GM10248 (cell line): ENCODE measurements at regions not wholly inside any gene's neighbourhood (a gene's known extent, or its start where the extent isn't known, plus 50 kb on each side); places are given as distances from the start of the nearest gene placed in this dataset.
A peak's percentile ranks its signal among the peaks of the same experiment; 100 is the strongest.
"Not testable (repeated sequence)": the region's sequence is repeated elsewhere in the genome, so short reads cannot be mapped to it uniquely, and the experiment has no call there.

ENCODE experiments used
- CTCF ChIA-PET: fragments of 300-600 bp; sonication (Branson Sonifier 250); formaldehyde crosslinking; extraction: SDS; loops from one replicate; lab custom pipeline; 2021; ENCODE audit warnings: antibody characterized with exemption; lab: Yijun Ruan, JAX
- POLR2A ChIA-PET: fragments of 350-650 bp; sonication (Branson Sonifier 250); formaldehyde crosslinking; extraction: SDS; loops from one replicate; lab custom pipeline; 2020; ENCODE audit warnings: antibody characterized with exemption; lab: Yijun Ruan, JAX
- DNase-seq: peaks from one replicate; pipeline ENCODE4 v3.0.0; 2012; ENCODE audit errors: extremely low spot score
- TF ChIP-seq, protein P1 (sequence below): IDR thresholded peaks from 2 replicates; pipeline ENCODE4 v1.5.1; 2012; ENCODE audit warnings: mild to moderate bottlenecking, low read depth; ENCODE audit errors: extremely low read depth, missing control alignments, control extremely low read depth

DNA sequence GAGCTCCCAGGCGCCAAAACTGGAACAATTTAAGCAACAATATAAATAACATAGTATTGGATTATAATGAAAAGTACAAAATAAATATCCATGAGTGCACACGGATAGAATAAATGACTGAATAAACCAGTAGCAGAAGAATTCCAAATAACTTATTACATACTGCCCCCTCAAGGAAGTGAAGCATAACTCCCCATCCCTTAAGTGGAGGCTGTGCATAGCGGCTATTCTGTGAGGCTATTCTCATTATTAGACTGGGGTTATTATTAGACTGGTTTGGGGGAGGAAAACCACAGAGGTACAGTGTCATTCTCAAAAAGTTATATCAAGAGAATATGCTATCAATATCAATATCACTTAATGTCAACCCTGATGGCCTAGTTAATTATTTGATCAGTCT lies 94.4 kb upstream of the SIRPA start:
- TF ChIP-seq, protein P1, sequence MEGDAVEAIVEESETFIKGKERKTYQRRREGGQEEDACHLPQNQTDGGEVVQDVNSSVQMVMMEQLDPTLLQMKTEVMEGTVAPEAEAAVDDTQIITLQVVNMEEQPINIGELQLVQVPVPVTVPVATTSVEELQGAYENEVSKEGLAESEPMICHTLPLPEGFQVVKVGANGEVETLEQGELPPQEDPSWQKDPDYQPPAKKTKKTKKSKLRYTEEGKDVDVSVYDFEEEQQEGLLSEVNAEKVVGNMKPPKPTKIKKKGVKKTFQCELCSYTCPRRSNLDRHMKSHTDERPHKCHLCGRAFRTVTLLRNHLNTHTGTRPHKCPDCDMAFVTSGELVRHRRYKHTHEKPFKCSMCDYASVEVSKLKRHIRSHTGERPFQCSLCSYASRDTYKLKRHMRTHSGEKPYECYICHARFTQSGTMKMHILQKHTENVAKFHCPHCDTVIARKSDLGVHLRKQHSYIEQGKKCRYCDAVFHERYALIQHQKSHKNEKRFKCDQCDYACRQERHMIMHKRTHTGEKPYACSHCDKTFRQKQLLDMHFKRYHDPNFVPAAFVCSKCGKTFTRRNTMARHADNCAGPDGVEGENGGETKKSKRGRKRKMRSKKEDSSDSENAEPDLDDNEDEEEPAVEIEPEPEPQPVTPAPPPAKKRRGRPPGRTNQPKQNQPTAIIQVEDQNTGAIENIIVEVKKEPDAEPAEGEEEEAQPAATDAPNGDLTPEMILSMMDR: peak; percentile 41
- ChIA-PET CTCF (interaction anchor here (0.9 to 1.3 kb wide), 4 partner anchors 9 to 36 kb away, joined by 3 to 4 read pairs (median 4); no protein-coding TSS in a partner anchor), POLR2A (no interaction called here)
- DNase-seq: no peak

DNA sequence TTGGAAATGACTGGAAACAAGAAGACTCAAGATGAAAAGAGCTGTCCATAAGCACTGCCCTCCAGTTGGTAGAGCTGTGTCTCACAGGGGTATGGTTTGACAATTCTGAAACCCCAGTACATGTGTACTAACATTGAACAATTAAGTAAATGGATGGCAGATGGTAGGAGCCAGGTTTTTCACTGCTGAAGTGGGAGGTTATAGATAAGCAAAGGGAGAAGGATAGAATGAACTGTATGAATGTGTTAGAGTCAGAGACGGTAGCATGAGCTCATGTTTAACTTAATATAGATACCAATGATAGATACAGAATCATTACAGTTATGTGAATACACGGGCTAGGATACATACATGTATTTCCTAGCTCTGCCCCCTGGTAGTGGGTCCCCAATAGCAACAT lies 95.0 kb upstream of the SIRPA start:
- ChIA-PET CTCF (interaction anchor here (0.8 to 1.3 kb wide), 5 partner anchors 9 to 35 kb away, joined by 3 to 4 read pairs (median 4); no protein-coding TSS in a partner anchor), POLR2A (no interaction called here)
- no peak for DNase-seq
- TF ChIP-seq, protein P1: no peak

DNA sequence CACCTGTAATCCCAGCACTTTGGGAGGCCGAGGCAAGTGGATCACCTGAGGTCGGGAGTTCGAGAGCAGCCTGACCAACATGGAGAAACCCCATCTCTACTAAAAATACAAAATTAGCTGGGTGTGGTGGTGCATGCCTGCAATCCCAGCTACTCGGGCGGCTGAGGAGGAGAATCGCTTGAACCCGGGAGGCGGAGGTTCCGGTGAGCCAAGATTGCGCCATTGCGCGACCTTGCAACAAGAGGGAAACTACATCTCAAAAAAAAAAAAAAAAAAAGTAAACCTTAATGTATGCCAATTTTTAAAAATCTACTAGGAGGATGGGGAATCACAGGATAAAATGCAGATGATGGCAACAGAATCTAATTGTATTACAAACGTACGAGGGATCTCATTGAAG lies 95.5 kb upstream of the SIRPA start:
- DNase-seq, POLR2A ChIA-PET: not testable (repeated sequence)
- CTCF ChIA-PET: interaction anchor here (0.8 to 1.3 kb wide), 5 partner anchors 10 to 35 kb away, joined by 3 to 4 read pairs (median 4); no protein-coding TSS in a partner anchor

DNA sequence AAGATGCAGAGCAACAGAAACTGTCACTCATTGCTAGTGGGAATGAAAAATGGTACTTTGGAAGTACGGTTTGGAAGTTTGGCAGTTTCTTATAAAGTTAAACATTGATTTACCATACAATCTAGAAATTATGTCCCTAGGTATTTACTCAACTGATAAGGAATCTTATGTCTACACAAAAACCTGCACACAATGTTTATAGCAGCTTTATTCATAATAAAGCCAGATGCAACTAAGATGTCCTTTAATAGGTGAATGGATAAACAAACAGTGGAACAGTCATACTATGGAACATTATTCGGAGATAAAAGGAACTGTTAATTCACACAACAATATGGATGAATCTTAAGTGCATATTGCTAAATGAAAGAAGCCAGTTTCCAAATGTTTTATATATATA lies 96.2 kb upstream of the SIRPA start:
- ChIA-PET CTCF (no interaction called here), POLR2A (no interaction called here)
- no peak for DNase-seq
- TF ChIP-seq, protein P1: no peak

DNA sequence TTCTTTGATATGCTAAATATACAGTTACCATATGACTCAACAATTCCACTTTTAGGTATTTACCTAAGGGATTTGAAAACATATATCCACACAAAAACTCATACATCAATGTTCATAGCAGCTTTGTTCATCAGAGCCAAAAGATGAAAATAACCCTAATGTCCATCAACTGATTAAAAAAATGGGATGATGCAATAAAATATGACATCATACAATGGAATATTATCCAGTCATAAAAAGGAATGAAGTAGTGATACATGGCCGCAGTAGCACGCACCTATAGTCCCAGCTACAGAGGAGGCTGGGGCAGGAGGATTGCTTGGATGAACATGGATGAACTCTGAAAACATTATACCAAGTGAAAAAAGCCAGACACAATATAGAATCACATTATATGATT lies 101.4 kb upstream of the SIRPA start:
- ChIA-PET POLR2A (no interaction called here), CTCF (interaction anchor here (1.0 to 1.9 kb wide), 3 partner anchors 8 to 18 kb away, joined by 3 to 8 read pairs (median 4); no protein-coding TSS in a partner anchor)
- DNase-seq: no peak
- TF ChIP-seq, protein P1: no peak

DNA sequence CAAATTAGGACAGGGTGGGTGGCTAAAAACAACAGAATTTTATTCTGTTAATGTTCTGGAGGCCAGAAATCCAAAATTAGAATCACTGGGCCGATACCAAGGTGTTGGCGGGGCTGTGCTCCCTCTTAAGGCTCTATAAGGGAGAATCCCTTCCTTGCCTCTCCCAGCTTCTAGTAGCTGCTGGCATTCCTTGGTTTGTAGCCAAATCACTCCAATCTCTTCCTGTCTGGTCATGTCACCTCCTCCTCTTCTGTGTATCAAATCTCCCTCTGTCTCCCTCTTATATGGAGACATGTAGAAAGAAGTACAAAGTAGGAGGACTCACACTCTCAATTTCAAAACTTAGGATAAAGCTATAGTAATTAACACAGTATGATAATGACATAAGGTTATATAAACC lies 102.9 kb upstream of the SIRPA start:
- CTCF ChIA-PET: interaction anchor here (1.4 to 3.0 kb wide), 3 partner anchors 10 to 15 kb away, joined by 4 to 22 read pairs (median 5); no protein-coding TSS in a partner anchor
- TF ChIP-seq, protein P1: no peak
- POLR2A ChIA-PET: no interaction called here
- DNase-seq: no peak

DNA sequence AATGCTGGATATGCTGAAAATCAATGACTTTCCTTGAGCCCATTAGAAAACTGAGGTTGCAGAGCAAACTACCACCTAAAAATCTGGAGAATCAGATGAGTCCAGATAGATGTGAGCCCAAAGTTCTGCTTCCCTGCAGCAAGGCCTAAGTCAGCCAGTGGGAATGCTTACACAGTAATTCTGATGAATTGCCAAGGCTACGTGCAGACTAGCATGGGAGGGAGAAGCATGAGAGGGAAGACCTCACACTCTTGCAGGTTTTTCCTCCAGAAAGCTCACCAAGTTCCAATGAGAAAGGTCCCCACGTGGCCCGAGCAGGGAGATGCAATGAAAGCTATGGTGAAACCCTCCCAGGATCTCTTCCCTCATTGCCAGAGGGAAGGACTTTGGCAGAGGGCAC lies 104.8 kb upstream of the SIRPA start:
- TF ChIP-seq, protein P1: no peak
- ChIA-PET POLR2A (no interaction called here), CTCF (interaction anchor here (0.7 to 3.0 kb wide), 3 partner anchors 12 to 26 kb away, joined by 3 to 22 read pairs (median 4); no protein-coding TSS in a partner anchor)
- DNase-seq: no peak
